ENCODE measurements at regions not wholly inside any gene's neighbourhood (a gene's known extent, or its start where the extent isn't known, plus 50 kb on each side); places are given as distances from the start of the nearest gene placed in this dataset.

GRCh38 chr10:109174526-109174925 is 748.8 kb downstream of the XPNPEP1 start:
- H2AK9ac ChIP-seq (replicated peaks; ENCODE audit: low read depth, low read length, poor library complexity): no peak overlapping the region
- H3K14ac ChIP-seq (replicated peaks; ENCODE audit: low read depth, low read length): no peak overlapping the region
- no peaks in the 10 kb centered on the region for H4K20me1 ChIP-seq (ENCODE audit: insufficient read depth, low read length)
- intact Hi-C loops (cut with micrococcal nuclease) (no loop called here), in situ Hi-C loops (cut with MboI; ENCODE audit: low sequenced_read_pairs) (no loop called here), dilution Hi-C loops (cut with HindIII; ENCODE audit: low sequenced_read_pairs, unreplicated experiment) (no loop called here)
- H3K4me1 ChIP-seq (ENCODE audit: control insufficient read depth, insufficient read depth, low read length): no peaks in the 10 kb centered on the region
- no peak overlapping the region for H3K4me3 ChIP-seq (ENCODE audit: insufficient read depth, low read depth, low read length)
- CTCF ChIA-PET: no interaction called here
- H3K4ac ChIP-seq (ENCODE audit: low read depth, low read length): no peak overlapping the region
- H4K8ac ChIP-seq (ENCODE audit: low read depth in 2 of 2, low read length in 2 of 2): no peak overlapping the region
- POLR2A ChIA-PET (ENCODE audit: unreplicated experiment): no interaction called here
- H2BK15ac ChIP-seq (ENCODE audit: low read depth, low read length): no peak overlapping the region
- TF ChIP-seq SMC3 (IDR thresholded peaks at IDR 0.05; ENCODE audit: low read depth, low read length) (no peak), POLR2A (IDR thresholded peaks at IDR 0.05; ENCODE audit: low read depth, low read length) (no peak), RAD21 (IDR thresholded peaks at IDR 0.05; ENCODE audit: low read length) (no peak), ELK1 (IDR thresholded peaks at IDR 0.05; ENCODE audit: borderline replicate concordance, low read depth, low read length) (no peak), BHLHE40 (IDR thresholded peaks at IDR 0.05; ENCODE audit: low read depth, low read length) (no peak), CEBPB (IDR thresholded peaks at IDR 0.05; ENCODE audit: low read depth, low read length) (no peak), MAFK (IDR thresholded peaks at IDR 0.05; ENCODE audit: low read depth, low read length) (no peak), MAZ (IDR thresholded peaks at IDR 0.05; ENCODE audit: borderline replicate concordance, low read depth, low read length) (no peak), NFE2L2 (IDR thresholded peaks at IDR 0.05; ENCODE audit: low read depth, low read length) (no peak), RCOR1 (IDR thresholded peaks at IDR 0.05; ENCODE audit: insufficient replicate concordance, low read length) (no peak), USF2 (IDR thresholded peaks at IDR 0.05; ENCODE audit: low read depth, low read length) (no peak), MXI1 (IDR thresholded peaks at IDR 0.05; ENCODE audit: borderline replicate concordance, low read depth, low read length) (no peak), FOS (IDR thresholded peaks at IDR 0.05; ENCODE audit: low read depth, low read length) (no peak), CTCF (conservative IDR thresholded peaks at IDR 0.05; ENCODE audit: low read depth, low read length) (no peak), CHD1 (IDR thresholded peaks at IDR 0.05; ENCODE audit: low read depth, low read length) (no peak), RFX5 (IDR thresholded peaks at IDR 0.05; ENCODE audit: low read depth, low read length) (no peak)
- no peak overlapping the region for H3K18ac ChIP-seq (ENCODE audit: low read depth, low read length)
- no peaks in the 10 kb centered on the region for H3K9me3 ChIP-seq (ENCODE audit: control insufficient read depth, insufficient read depth, low read length)
- H2AFZ ChIP-seq (replicated peaks; ENCODE audit: low read length, poor library complexity): no peak overlapping the region
- H3K56ac ChIP-seq (ENCODE audit: extremely low read depth, insufficient read depth, low read length): no peak overlapping the region
- no peak overlapping the region for H2AK5ac ChIP-seq (ENCODE audit: low read depth, low read length)
- H3K9me1 ChIP-seq (ENCODE audit: insufficient read depth, low read length): no peaks in the 10 kb centered on the region; the same call in 1 of the 2 replicates
- no peak for ATAC-seq (ENCODE audit: low read depth)
- no peak overlapping the region for H2BK20ac ChIP-seq (ENCODE audit: low read depth, low read length)
- H4K91ac ChIP-seq (ENCODE audit: insufficient read depth, low read depth, low read length): no peak overlapping the region
- H3K27ac ChIP-seq (ENCODE audit: insufficient read depth, low read length): no peak overlapping the region
- no peak overlapping the region for H3K4me2 ChIP-seq (ENCODE audit: low read depth, low read length)
- BruUV-seq (replicated peaks): no TSS peak
- no peak for DNase-seq
- H3K9ac ChIP-seq (ENCODE audit: low read depth, low read length): no peak overlapping the region
- no peak overlapping the region for H2BK5ac ChIP-seq (ENCODE audit: low read depth, low read length, poor library complexity, severe bottlenecking)
- no peak overlapping the region for H2BK120ac ChIP-seq (ENCODE audit: low read depth, low read length)
- H3K23ac ChIP-seq (ENCODE audit: low read depth, low read length): no peak overlapping the region
- H4K5ac ChIP-seq (ENCODE audit: low read depth, low read length): no peak overlapping the region
- no peaks in the 10 kb centered on the region for H3K79me1 ChIP-seq (ENCODE audit: low read depth in 1 of 2, low read length in 2 of 2)
- no CpG with 5 or more reads among the region's 2 CpGs for WGBS, 2 experiments (ENCODE audit: extremely low coverage in 2 of 2, insufficient read length in 1 of 2)
- no peaks in the 10 kb centered on the region for H3K36me3 ChIP-seq (ENCODE audit: control insufficient read depth, insufficient read depth, low read length)
- no peaks in the 10 kb centered on the region for H3K27me3 ChIP-seq (ENCODE audit: control insufficient read depth, insufficient read depth, low read length)

All from IMR-90 (cell line).